ENCODE measurements at regions not wholly inside any gene's neighbourhood (a gene's known extent, or its start where the extent isn't known, plus 50 kb on each side); places are given as distances from the start of the nearest gene placed in this dataset.

GRCh38 chr1:168782559-168783116 lies 53.6 kb upstream of the DPT start:
- no peak for DNase-seq

GRCh38 chr1:168783458-168784210 lies 54.6 kb upstream of the DPT start:
- no peak for DNase-seq

- DNase-seq: peak; percentile 67
Observed at GRCh38 chr1:168786476-168787330, 57.7 kb upstream of the DPT start.

GRCh38 chr1:168788258-168788657 lies 59.3 kb upstream of the DPT start:
- DNase-seq: no peak

GRCh38 chr1:168789501-168789900 lies 60.5 kb upstream of the DPT start:
- no peak for DNase-seq

- DNase-seq: no peak
Observed at GRCh38 chr1:168792142-168792541, 63.1 kb upstream of the DPT start.

GRCh38 chr1:168792592-168793125 lies 63.7 kb upstream of the DPT start:
- no peak for DNase-seq

- DNase-seq: no peak
Observed at GRCh38 chr1:168794057-168794456, 65.1 kb upstream of the DPT start.

- DNase-seq: no peak
Observed at GRCh38 chr1:168795681-168796080, 66.7 kb upstream of the DPT start.

GRCh38 chr1:168799927-168800605 lies 71.1 kb upstream of the DPT start:
- DNase-seq: no peak

GRCh38 chr1:168801032-168801745 lies 72.2 kb upstream of the DPT start:
- no peak for DNase-seq

- peak; percentile 89 for DNase-seq
Observed at GRCh38 chr1:168803806-168804510, 75.0 kb upstream of the DPT start.

GRCh38 chr1:168806952-168807351 lies 77.9 kb upstream of the DPT start:
- no peak for DNase-seq

- no peak for DNase-seq
Observed at GRCh38 chr1:168811176-168811575, 82.2 kb upstream of the DPT start.

GRCh38 chr1:168819668-168820067 lies 90.7 kb upstream of the DPT start:
- DNase-seq: no peak

GRCh38 chr1:168821434-168821833 lies 92.4 kb upstream of the DPT start:
- no peak for DNase-seq

- DNase-seq: no peak
Observed at GRCh38 chr1:168822911-168823310, 93.9 kb upstream of the DPT start.

GRCh38 chr1:168823988-168824387 lies 95.0 kb upstream of the DPT start:
- no peak for DNase-seq

GRCh38 chr1:168824418-168825065 lies 95.5 kb upstream of the DPT start:
- DNase-seq: no peak

- DNase-seq: no peak
Observed at GRCh38 chr1:168825129-168825528, 96.1 kb upstream of the DPT start.

- no peak for DNase-seq
Observed at GRCh38 chr1:168825820-168826219, 96.8 kb upstream of the DPT start.
